ENCODE measurements at regions not wholly inside any gene's neighbourhood (a gene's known extent, or its start where the extent isn't known, plus 50 kb on each side); places are given as distances from the start of the nearest gene placed in this dataset.

DNA sequence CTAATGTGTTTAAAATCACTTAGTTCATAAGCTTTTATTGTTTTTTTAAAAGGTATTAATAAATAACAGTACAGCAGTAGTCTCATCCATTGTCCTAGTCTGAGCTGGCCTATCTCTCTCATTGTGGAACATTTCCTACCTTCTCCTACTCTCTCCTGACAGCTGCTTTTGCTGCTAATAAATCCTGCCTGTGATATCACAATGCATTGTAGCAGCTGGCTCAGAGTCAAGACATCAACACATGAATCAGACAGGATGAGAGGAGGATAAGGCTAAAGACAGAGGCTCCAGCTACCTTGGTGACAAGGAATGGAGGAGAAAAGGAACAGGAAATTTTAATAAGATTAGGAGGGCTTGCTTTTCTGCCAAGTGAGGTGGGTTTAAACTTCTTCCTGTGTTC, 626.1 kb downstream of the HS3ST4 start:
- DNase-seq (ENCODE audit: low read depth), result no peak
- no peak overlapping the region for H3K4me3 ChIP-seq (replicated peaks; ENCODE audit: low read depth, low read length)
- TF ChIP-seq, protein P1, sequence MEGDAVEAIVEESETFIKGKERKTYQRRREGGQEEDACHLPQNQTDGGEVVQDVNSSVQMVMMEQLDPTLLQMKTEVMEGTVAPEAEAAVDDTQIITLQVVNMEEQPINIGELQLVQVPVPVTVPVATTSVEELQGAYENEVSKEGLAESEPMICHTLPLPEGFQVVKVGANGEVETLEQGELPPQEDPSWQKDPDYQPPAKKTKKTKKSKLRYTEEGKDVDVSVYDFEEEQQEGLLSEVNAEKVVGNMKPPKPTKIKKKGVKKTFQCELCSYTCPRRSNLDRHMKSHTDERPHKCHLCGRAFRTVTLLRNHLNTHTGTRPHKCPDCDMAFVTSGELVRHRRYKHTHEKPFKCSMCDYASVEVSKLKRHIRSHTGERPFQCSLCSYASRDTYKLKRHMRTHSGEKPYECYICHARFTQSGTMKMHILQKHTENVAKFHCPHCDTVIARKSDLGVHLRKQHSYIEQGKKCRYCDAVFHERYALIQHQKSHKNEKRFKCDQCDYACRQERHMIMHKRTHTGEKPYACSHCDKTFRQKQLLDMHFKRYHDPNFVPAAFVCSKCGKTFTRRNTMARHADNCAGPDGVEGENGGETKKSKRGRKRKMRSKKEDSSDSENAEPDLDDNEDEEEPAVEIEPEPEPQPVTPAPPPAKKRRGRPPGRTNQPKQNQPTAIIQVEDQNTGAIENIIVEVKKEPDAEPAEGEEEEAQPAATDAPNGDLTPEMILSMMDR (IDR thresholded peaks at IDR 0.05; ENCODE audit: low read length, missing control alignments), result no peak

DNA sequence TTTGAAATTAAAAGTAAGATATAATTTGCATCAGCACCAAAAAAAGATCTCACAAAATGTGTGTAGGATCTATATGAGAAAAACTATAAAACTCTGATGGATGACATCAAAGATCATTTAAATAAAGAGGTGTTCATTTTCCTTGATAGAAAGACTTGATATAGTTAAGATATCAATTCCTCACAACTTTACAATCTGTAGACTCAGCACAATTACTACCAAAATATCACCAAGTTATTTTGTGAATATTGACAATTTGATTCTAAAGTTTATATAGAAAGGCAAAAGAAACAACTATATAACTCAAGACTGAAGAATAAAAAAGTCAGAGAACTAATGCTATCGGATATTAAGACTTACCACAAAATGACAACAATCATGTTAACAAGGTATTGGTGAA, 638.9 kb downstream of the HS3ST4 start:
- H3K4me3 ChIP-seq (replicated peaks; ENCODE audit: low read depth, low read length), result no peak overlapping the region
- TF ChIP-seq, protein P1 (IDR thresholded peaks at IDR 0.05; ENCODE audit: low read length, missing control alignments), result no peak
- DNase-seq (ENCODE audit: low read depth), result no peak

DNA sequence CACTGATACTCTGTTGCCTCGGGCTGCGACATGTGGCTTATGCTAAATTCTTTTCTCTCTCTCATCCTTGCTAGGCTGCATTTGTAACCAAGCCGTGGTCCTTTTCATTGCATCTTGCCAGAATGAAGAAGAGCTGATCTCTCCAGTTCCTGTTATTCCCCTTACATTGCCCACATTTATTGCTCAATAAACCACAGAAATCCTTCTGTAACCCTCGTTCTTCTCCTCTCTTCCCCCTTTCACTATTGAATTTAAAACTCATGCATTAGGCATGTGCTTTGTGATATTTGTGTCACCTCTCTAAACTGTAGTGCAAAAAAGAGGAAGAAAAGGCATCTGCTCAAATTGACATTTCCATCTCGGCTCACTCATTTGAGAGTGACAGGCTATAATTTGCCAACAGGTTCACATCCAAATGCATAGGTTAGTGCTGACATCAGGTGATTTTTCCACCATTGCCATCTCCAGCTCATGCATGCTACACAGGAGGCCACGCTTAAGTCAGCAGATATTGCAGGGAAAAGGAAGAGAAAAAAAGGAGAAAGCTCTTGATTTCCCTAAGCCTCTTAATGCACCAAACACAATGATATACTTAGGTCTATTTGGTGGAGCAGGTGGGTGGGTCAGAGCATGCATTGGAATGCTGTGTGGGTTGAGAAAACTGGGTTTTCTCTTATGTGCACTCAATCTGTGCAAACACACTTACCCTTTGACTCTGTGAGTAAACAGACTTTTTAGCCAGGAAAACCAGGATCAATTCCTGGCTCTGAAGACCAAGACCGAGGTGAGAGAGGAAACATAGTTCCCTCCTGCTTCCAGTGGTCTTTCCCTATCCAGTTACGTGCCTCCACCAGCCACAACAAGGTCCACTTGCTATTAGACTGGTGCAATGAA, 642.7 kb downstream of the HS3ST4 start:
- DNase-seq (ENCODE audit: low read depth), result no peak
- TF ChIP-seq, protein P1 (IDR thresholded peaks at IDR 0.05; ENCODE audit: low read length, missing control alignments), result no peak
- no peak overlapping the region for H3K4me3 ChIP-seq (replicated peaks; ENCODE audit: low read depth, low read length)

DNA sequence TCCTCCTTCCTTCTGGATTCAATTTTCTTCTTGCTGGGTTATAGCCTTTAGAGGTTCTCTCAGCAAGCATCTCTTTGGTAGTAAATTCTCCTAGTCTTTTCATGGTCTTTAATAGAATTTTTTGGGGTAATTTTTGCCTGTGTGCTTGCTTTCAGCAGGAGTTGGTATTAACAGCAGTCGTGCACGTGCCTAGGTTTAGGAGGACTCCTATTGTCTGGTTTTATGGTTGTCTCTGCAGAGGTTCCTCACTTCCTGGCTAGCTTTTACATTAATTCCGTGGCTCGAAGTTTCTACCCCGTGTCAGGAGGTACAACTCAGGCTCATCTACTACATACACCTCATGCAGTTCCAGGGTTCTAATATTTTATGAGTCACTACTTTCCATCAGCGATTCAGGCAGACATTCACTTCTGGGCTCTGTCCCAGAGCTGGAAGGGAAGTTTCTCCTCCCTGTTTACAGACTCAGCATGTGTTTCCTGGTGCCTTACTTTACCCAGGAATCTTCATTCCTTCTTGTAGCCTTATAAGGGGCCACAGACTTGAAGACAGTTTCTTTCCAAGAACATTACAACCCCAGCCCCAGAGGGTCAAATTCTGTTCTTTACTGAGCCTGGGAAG, 643.6 kb downstream of the HS3ST4 start:
- TF ChIP-seq, protein P1 (IDR thresholded peaks at IDR 0.05; ENCODE audit: low read length, missing control alignments), result no peak
- no peak for DNase-seq (ENCODE audit: low read depth)

DNA sequence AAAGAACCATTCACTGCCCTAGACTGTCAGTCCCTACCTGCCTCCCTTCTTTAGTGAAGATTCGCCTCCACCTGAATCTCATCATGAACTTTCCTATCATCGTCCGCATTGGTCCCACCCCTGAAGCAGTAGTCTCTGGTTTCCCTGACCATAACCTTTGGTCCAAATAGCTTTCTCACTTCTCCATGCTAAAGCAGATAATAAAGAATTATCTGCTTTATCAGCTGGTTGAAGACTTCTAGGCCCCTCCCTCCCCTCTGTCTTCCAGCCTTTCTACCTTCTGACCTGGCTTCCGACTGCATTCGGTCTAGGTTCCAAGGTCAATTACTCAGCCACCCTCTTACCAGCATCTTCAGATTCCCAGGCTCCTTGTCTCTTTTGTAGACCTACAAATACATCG, 650.9 kb downstream of the HS3ST4 start:
- H3K4me3 ChIP-seq (replicated peaks; ENCODE audit: low read depth, low read length), result no peak overlapping the region
- DNase-seq (ENCODE audit: low read depth), result no peak
- TF ChIP-seq, protein P1 (IDR thresholded peaks at IDR 0.05; ENCODE audit: low read length, missing control alignments), result no peak

More for the DNA sequence above, 643.6 kb downstream of the HS3ST4 start:
- no peak overlapping the region for H3K4me3 ChIP-seq (replicated peaks; ENCODE audit: low read depth, low read length)

DNA sequence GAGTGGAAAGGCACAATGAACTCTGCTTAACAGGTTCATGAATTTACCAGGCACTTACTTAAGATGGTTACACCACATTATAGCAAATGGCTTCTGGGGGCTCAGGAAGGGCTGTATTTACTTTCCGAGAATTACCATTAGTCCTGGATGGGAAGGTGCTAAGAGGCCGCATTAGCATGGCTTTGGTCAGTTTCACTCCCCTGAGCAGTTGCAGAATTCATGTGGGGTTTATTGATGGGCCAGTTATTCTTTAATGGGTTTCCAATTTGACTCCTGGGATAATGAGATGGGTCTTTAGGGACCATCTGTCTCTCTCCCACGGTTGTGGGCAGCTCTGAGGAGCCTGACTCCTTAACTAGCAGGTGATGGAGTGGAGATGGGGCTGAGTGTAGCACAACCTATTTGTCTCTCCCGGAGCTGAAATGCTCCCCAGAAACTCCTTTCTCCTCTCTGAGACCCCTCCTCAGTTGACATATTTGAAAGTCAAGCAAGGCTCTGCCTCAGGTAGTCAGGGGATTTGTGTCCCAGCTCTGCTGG, 652.5 kb downstream of the HS3ST4 start:
- TF ChIP-seq, protein P1 (IDR thresholded peaks at IDR 0.05; ENCODE audit: low read length, missing control alignments), result no peak
- H3K4me3 ChIP-seq (replicated peaks; ENCODE audit: low read depth, low read length), result no peak overlapping the region
- DNase-seq (ENCODE audit: low read depth), result no peak
